CD4-positive, alpha-beta T cell (primary cell): ENCODE measurements at regions not wholly inside any gene's neighbourhood (a gene's known extent, or its start where the extent isn't known, plus 50 kb on each side); places are given as distances from the start of the nearest gene placed in this dataset.

ENCODE experiments used
- ATAC-seq: fragments of 200-7000 bp; cut with Tn5 transposase; one replicate; pipeline ENCODE4 v1.10.0; 2022; ENCODE audit warnings: mild to moderate bottlenecking; ENCODE audit not compliant: poor library complexity
- CTCF ChIA-PET: fragments of 350-600 bp; sonication (Branson Sonifier 250); formaldehyde crosslinking; loops from one replicate; lab custom pipeline; 2021; ENCODE audit warnings: antibody characterized with exemption, inconsistent platforms; lab: Charles Lee
- POLR2A ChIA-PET: fragments of 350-600 bp; sonication (Branson Sonifier 250); formaldehyde crosslinking; loops from one replicate; lab custom pipeline; 2021; ENCODE audit warnings: antibody characterized with exemption, inconsistent platforms; lab: Charles Lee
- DNase-seq, 14 experiments: peaks; one replicate each; pipeline ENCODE4 v3.0.0-alpha.2; 2013 to 2020; ENCODE audit warnings: mixed read lengths in 2 of 14
- H3K27ac ChIP-seq, 2 donors: one replicate each; pipeline versions ENCODE4 v1.5.1 to v1.7.0; 2013; ENCODE audit warnings: low read length in 2 of 2, low read depth in 1 of 2, mild to moderate bottlenecking in 1 of 2
- H3K27me3 ChIP-seq, 2 experiments: 1 replicate in 1 of 2; 2 replicates in 1 of 2; pipeline versions ENCODE4 v1.6.1 to v1.7.0; 2013; ENCODE audit warnings: low read length in 2 of 2, control low read depth in 1 of 2, mild to moderate bottlenecking in 1 of 2, moderate library complexity in 1 of 2; ENCODE audit not compliant: insufficient read depth in 2 of 2, control insufficient read depth in 1 of 2
- H3K36me3 ChIP-seq: one replicate; pipeline ENCODE4 v1.6.1; 2013; ENCODE audit warnings: low read length, control low read depth; ENCODE audit not compliant: insufficient read depth
- H3K4me1 ChIP-seq: one replicate; pipeline ENCODE4 v1.6.1; 2013; ENCODE audit warnings: low read length, control low read depth; ENCODE audit not compliant: insufficient read depth
- H3K4me3 ChIP-seq: one replicate; pipeline ENCODE4 v1.5.1; 2013; ENCODE audit warnings: mild to moderate bottlenecking, low read length, moderate library complexity
- H3K9me3 ChIP-seq, 2 experiments: 1 replicate in 1 of 2; 2 replicates in 1 of 2; pipeline versions ENCODE4 v1.6.1 to v1.7.0; 2013; ENCODE audit warnings: low read length in 2 of 2, mild to moderate bottlenecking in 2 of 2, control low read depth in 1 of 2, moderate library complexity in 1 of 2; ENCODE audit not compliant: control insufficient read depth in 1 of 2, insufficient read depth in 1 of 2
- H3K27ac Mint-ChIP-seq: one replicate; pipeline ENCODE4 v1.8.0; 2020; ENCODE audit warnings: mixed read lengths
- H3K27me3 Mint-ChIP-seq: one replicate; pipeline ENCODE4 v1.8.0; 2021; ENCODE audit warnings: mixed read lengths
- H3K36me3 Mint-ChIP-seq: one replicate; pipeline ENCODE4 v1.8.0; 2021; ENCODE audit warnings: low read depth, mixed read lengths
- H3K4me1 Mint-ChIP-seq: one replicate; pipeline ENCODE4 v1.8.0; 2021; ENCODE audit warnings: low read depth, mixed read lengths
- H3K4me3 Mint-ChIP-seq: one replicate; pipeline ENCODE4 v1.8.0; 2020; ENCODE audit warnings: mild to moderate bottlenecking, mixed read lengths
- H3K9me3 Mint-ChIP-seq: one replicate; pipeline ENCODE4 v1.8.0; 2020; ENCODE audit warnings: mixed read lengths
- CTCF ChIP-seq: fragments of 200-600 bp; IDR thresholded peaks from one replicate; pipeline ENCODE4 v1.8.0; 2022; ENCODE audit warnings: antibody characterized with exemption, mild to moderate bottlenecking
- intact Hi-C, 2 experiments: fragments of 100-400 bp; cut with DNase I in 1 of 2; cut with micrococcal nuclease in 1 of 2; formaldehyde crosslinking; loops; one replicate each; pipeline versions ENCODE4 v1.15.1 to v1.9.0; 2023 to 2025; cut with DNase I, micrococcal nuclease

GRCh38 chr3:189529468-189529867 is 101.7 kb upstream of the TP63 start:
- H3K36me3 ChIP-seq = no peaks in the 10 kb centered on the region
- CTCF ChIA-PET = no interaction called here
- no peaks in the 10 kb centered on the region for H3K27me3 ChIP-seq
- TF ChIP-seq CTCF = no peak
- no peak overlapping the region for H3K27ac ChIP-seq
- H3K4me3 ChIP-seq = no peak overlapping the region
- Mint-ChIP-seq H3K4me3 (no peak overlapping the region), H3K27ac (no peak overlapping the region), H3K27me3 (no peaks in the 10 kb centered on the region), H3K9me3 (peaks cover 11% of the 10 kb centered on the region), H3K36me3 (no peaks in the 10 kb centered on the region), H3K4me1 (peaks cover 6% of the 10 kb centered on the region)
- POLR2A ChIA-PET = no interaction called here
- intact Hi-C loops = no loop called here
- no peaks in the 10 kb centered on the region for H3K9me3 ChIP-seq
- ATAC-seq (no peak), DNase-seq (no peak)
- H3K4me1 ChIP-seq = no peaks in the 10 kb centered on the region

GRCh38 chr3:189529889-189530471 is 101.2 kb upstream of the TP63 start:
- CTCF ChIA-PET = no interaction called here
- no peaks in the 10 kb centered on the region for H3K27me3 ChIP-seq
- ATAC-seq (no peak), DNase-seq (no peak)
- no peak overlapping the region for H3K27ac ChIP-seq
- intact Hi-C loops = no loop called here
- Mint-ChIP-seq H3K4me1 (peaks cover 6% of the 10 kb centered on the region), H3K27ac (no peak overlapping the region), H3K4me3 (no peak overlapping the region), H3K9me3 (peaks cover 7% of the 10 kb centered on the region), H3K27me3 (no peaks in the 10 kb centered on the region), H3K36me3 (no peaks in the 10 kb centered on the region)
- H3K4me1 ChIP-seq = no peaks in the 10 kb centered on the region
- no peaks in the 10 kb centered on the region for H3K9me3 ChIP-seq
- TF ChIP-seq CTCF = no peak
- POLR2A ChIA-PET = no interaction called here
- no peaks in the 10 kb centered on the region for H3K36me3 ChIP-seq
- no peak overlapping the region for H3K4me3 ChIP-seq

- H3K4me3 Mint-ChIP-seq = no peak overlapping the region
- H3K4me1 Mint-ChIP-seq = peaks cover 6% of the 10 kb centered on the region
- no peak for TF ChIP-seq CTCF
- no peak overlapping the region for H3K4me3 ChIP-seq
- ChIA-PET CTCF (no interaction called here), POLR2A (no interaction called here)
- H3K9me3 Mint-ChIP-seq = peaks cover 4% of the 10 kb centered on the region
- no peak for DNase-seq
- no peaks in the 10 kb centered on the region for H3K9me3 ChIP-seq
- no peaks in the 10 kb centered on the region for H3K36me3 ChIP-seq
- H3K4me1 ChIP-seq = no peaks in the 10 kb centered on the region
- no peak overlapping the region for H3K27ac ChIP-seq
- intact Hi-C loops = no loop called here
- no peak for ATAC-seq
- H3K36me3 Mint-ChIP-seq = no peaks in the 10 kb centered on the region
- H3K27me3 Mint-ChIP-seq = no peaks in the 10 kb centered on the region
- no peak overlapping the region for H3K27ac Mint-ChIP-seq
- no peaks in the 10 kb centered on the region for H3K27me3 ChIP-seq
Observed at GRCh38 chr3:189530822-189531221, 100.4 kb upstream of the TP63 start.
